Stimulated activated CD8-positive, alpha-beta memory T cell treated with anti-CD3 and anti-CD28 coated beads, Interleukin-2, amount 100 ng/mL, for 1 hour (primary cell): ENCODE measurements at regions not wholly inside any gene's neighbourhood (a gene's known extent, or its start where the extent isn't known, plus 50 kb on each side); places are given as distances from the start of the nearest gene placed in this dataset.

ENCODE experiments used
- DNase-seq, 2 donors: peaks; one replicate each; pipeline ENCODE4 v3.0.0-alpha.2; 2020; ENCODE audit warnings: low read depth in 2 of 2

- DNase-seq: no peak
These were observed 218.3 kb downstream of the IRF8 start for GRCh38 chr16:86117235-86117634.

GRCh38 chr16:86117756-86118155 is 218.8 kb downstream of the IRF8 start:
- DNase-seq: no peak

GRCh38 chr16:86118467-86119307 is 219.7 kb downstream of the IRF8 start:
- no peak for DNase-seq

- DNase-seq: no peak
These were observed 221.5 kb downstream of the IRF8 start for GRCh38 chr16:86120201-86121192.

- no peak for DNase-seq
These were observed 222.5 kb downstream of the IRF8 start for GRCh38 chr16:86121374-86122010.

- no peak for DNase-seq
These were observed 223.8 kb downstream of the IRF8 start for GRCh38 chr16:86122681-86123342.

GRCh38 chr16:86124321-86124720 is 225.4 kb downstream of the IRF8 start:
- no peak for DNase-seq

GRCh38 chr16:86126891-86127290 is 227.9 kb downstream of the IRF8 start:
- DNase-seq: no peak

- DNase-seq: no peak
These were observed 228.4 kb downstream of the IRF8 start for GRCh38 chr16:86127366-86127765.

- no peak for DNase-seq
These were observed 229.3 kb downstream of the IRF8 start for GRCh38 chr16:86128246-86128645.

- no peak for DNase-seq
These were observed 230.6 kb downstream of the IRF8 start for GRCh38 chr16:86129541-86129940.

- DNase-seq: no peak
These were observed 234.4 kb downstream of the IRF8 start for GRCh38 chr16:86133377-86133776.

- DNase-seq: no peak
These were observed 234.9 kb downstream of the IRF8 start for GRCh38 chr16:86133847-86134375.

- no peak for DNase-seq
These were observed 236.0 kb downstream of the IRF8 start for GRCh38 chr16:86134802-86135461.

- DNase-seq: no peak
These were observed 238.4 kb downstream of the IRF8 start for GRCh38 chr16:86137359-86137758.

- DNase-seq: no peak
These were observed 239.4 kb downstream of the IRF8 start for GRCh38 chr16:86138121-86139085.

- no peak for DNase-seq
These were observed 243.9 kb downstream of the IRF8 start for GRCh38 chr16:86142801-86143236.

- no peak for DNase-seq
These were observed 244.7 kb downstream of the IRF8 start for GRCh38 chr16:86143666-86144065.

GRCh38 chr16:86145669-86146068 is 246.7 kb downstream of the IRF8 start:
- no peak for DNase-seq
